ENCODE measurements at regions not wholly inside any gene's neighbourhood (a gene's known extent, or its start where the extent isn't known, plus 50 kb on each side); places are given as distances from the start of the nearest gene placed in this dataset.

GRCh38 chr3:72659596-72659995, 188.6 kb downstream of the SHQ1 start:
- 73% methylated on average over 2 of the region's 3 CpGs for WGBS (ENCODE audit: insufficient coverage)
- Histone ChIP-seq H3K27ac (ENCODE audit: low read depth in 1 of 2, low read length in 2 of 2) (no peak overlapping the region), H3K27me3 (ENCODE audit: control insufficient read depth in 2 of 2, insufficient read depth in 2 of 2, low read length in 2 of 2) (peaks cover 11 to 14% of the 10 kb centered on the region in 2 donors), H2AFZ (ENCODE audit: insufficient read depth, low read depth, low read length, poor library complexity, severe bottlenecking) (no peak overlapping the region), H3K9me3 (replicated peaks in 1 of 2; ENCODE audit: control insufficient read depth in 1 of 2, insufficient read depth in 1 of 2, low read length in 2 of 2) (no peaks in the 10 kb centered on the region), H3K36me3 (replicated peaks in 1 of 2; ENCODE audit: control insufficient read depth in 1 of 2, insufficient read depth in 2 of 2, low read length in 2 of 2) (no peaks in the 10 kb centered on the region), H4K20me1 (ENCODE audit: insufficient read depth, low read length) (no peaks in the 10 kb centered on the region), H3K79me2 (ENCODE audit: insufficient read depth, low read length) (no peaks in the 10 kb centered on the region), H3K4me1 (ENCODE audit: control insufficient read depth in 1 of 2, insufficient read depth in 2 of 2, low read length in 2 of 2) (peaks cover 6 to 7% of the 10 kb centered on the region in 2 donors), H3K9ac (ENCODE audit: insufficient read depth, low read length, poor library complexity, severe bottlenecking) (no peak overlapping the region), H3K4me2 (replicated peaks; ENCODE audit: extremely low read depth, low read length, poor library complexity, severe bottlenecking) (no peak overlapping the region), H3K4me3 (replicated peaks in 1 of 3; ENCODE audit: low read depth in 2 of 3, low read length in 3 of 3) (no peak overlapping the region)
- H3K36me3 Mint-ChIP-seq, result no peaks in the 10 kb centered on the region
- H3K27me3 Mint-ChIP-seq (ENCODE audit: low read depth in 3 of 3), result peaks cover 12 to 26% (median 21%) of the 10 kb centered on the region in 3 donors
- DNase-seq, result no peak
- no peak overlapping the region for H3K4me3 Mint-ChIP-seq
- H3K9me3 Mint-ChIP-seq, result peaks cover 0 to 4% (median 2%) of the 10 kb centered on the region in 7 donors
- H3K27ac Mint-ChIP-seq, result no peak overlapping the region
- TF ChIP-seq, protein P1, sequence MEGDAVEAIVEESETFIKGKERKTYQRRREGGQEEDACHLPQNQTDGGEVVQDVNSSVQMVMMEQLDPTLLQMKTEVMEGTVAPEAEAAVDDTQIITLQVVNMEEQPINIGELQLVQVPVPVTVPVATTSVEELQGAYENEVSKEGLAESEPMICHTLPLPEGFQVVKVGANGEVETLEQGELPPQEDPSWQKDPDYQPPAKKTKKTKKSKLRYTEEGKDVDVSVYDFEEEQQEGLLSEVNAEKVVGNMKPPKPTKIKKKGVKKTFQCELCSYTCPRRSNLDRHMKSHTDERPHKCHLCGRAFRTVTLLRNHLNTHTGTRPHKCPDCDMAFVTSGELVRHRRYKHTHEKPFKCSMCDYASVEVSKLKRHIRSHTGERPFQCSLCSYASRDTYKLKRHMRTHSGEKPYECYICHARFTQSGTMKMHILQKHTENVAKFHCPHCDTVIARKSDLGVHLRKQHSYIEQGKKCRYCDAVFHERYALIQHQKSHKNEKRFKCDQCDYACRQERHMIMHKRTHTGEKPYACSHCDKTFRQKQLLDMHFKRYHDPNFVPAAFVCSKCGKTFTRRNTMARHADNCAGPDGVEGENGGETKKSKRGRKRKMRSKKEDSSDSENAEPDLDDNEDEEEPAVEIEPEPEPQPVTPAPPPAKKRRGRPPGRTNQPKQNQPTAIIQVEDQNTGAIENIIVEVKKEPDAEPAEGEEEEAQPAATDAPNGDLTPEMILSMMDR (IDR thresholded peaks at IDR 0.05), result no peak
- intact Hi-C loops (cut with micrococcal nuclease), result loop anchor here in 1 of 2 donors (10.0 kb wide), 1 partner anchor 65 kb away; no protein-coding TSS in a partner anchor
- H3K4me1 Mint-ChIP-seq, result peaks cover 12% of the 10 kb centered on the region

DNA sequence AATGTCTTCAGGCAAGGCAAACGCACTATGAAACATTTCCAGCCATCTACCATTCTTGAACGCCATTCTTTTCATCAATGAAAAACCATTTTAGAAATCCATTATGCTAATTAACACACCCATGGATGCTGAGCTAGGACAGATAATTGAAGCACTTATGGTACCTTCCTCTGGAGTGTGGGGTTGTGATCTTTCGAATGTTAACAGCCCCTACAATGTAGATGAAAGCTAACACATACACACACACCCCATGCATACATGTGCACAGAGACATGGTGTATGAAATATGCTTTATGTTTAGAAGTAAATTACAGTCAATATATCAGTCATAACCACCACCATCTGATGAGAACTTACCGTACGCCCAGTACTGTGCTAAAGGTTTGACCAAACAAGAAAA, 189.1 kb downstream of the SHQ1 start:
- no peak overlapping the region for H3K27ac ChIP-seq (ENCODE audit: low read depth in 1 of 2, low read length in 2 of 2)
- no peaks in the 10 kb centered on the region for H3K36me3 Mint-ChIP-seq
- no peaks in the 10 kb centered on the region for H4K20me1 ChIP-seq (ENCODE audit: insufficient read depth, low read length)
- intact Hi-C loops (cut with micrococcal nuclease), result loop anchor here in 1 of 2 donors (10.0 kb wide), 1 partner anchor 64 kb away; no protein-coding TSS in a partner anchor
- WGBS (ENCODE audit: insufficient coverage), result 100% methylated on average over 1 of the region's 5 CpGs
- H3K9me3 Mint-ChIP-seq, result peaks cover 0 to 2% (median under 1%) of the 10 kb centered on the region in 7 donors
- TF ChIP-seq, protein P1 (IDR thresholded peaks at IDR 0.05), result no peak
- H3K4me1 Mint-ChIP-seq, result peaks cover 12% of the 10 kb centered on the region
- DNase-seq, result no peak
- peaks cover 13 to 28% (median 24%) of the 10 kb centered on the region in 3 donors for H3K27me3 Mint-ChIP-seq (ENCODE audit: low read depth in 3 of 3)
- no peaks in the 10 kb centered on the region for H3K9me3 ChIP-seq (replicated peaks in 1 of 2; ENCODE audit: control insufficient read depth in 1 of 2, insufficient read depth in 1 of 2, low read length in 2 of 2)
- H3K4me3 Mint-ChIP-seq, result no peak overlapping the region
- H3K27ac Mint-ChIP-seq, result no peak overlapping the region
- no peak overlapping the region for H3K4me2 ChIP-seq (replicated peaks; ENCODE audit: extremely low read depth, low read length, poor library complexity, severe bottlenecking)
- no peak overlapping the region for H3K4me3 ChIP-seq (replicated peaks in 1 of 3; ENCODE audit: low read depth in 2 of 3, low read length in 3 of 3)
- H3K36me3 ChIP-seq (replicated peaks in 1 of 2; ENCODE audit: control insufficient read depth in 1 of 2, insufficient read depth in 2 of 2, low read length in 2 of 2), result no peaks in the 10 kb centered on the region
- peaks cover 11 to 15% of the 10 kb centered on the region in 2 donors for H3K27me3 ChIP-seq (ENCODE audit: control insufficient read depth in 2 of 2, insufficient read depth in 2 of 2, low read length in 2 of 2)
- H3K4me1 ChIP-seq (ENCODE audit: control insufficient read depth in 1 of 2, insufficient read depth in 2 of 2, low read length in 2 of 2), result peaks cover 6 to 7% of the 10 kb centered on the region in 2 donors
- H3K79me2 ChIP-seq (ENCODE audit: insufficient read depth, low read length), result no peaks in the 10 kb centered on the region
- no peak overlapping the region for H2AFZ ChIP-seq (ENCODE audit: insufficient read depth, low read depth, low read length, poor library complexity, severe bottlenecking)
- H3K9ac ChIP-seq (ENCODE audit: insufficient read depth, low read length, poor library complexity, severe bottlenecking), result no peak overlapping the region
